ENCODE measurements at regions not wholly inside any gene's neighbourhood (a gene's known extent, or its start where the extent isn't known, plus 50 kb on each side); places are given as distances from the start of the nearest gene placed in this dataset.

DNA sequence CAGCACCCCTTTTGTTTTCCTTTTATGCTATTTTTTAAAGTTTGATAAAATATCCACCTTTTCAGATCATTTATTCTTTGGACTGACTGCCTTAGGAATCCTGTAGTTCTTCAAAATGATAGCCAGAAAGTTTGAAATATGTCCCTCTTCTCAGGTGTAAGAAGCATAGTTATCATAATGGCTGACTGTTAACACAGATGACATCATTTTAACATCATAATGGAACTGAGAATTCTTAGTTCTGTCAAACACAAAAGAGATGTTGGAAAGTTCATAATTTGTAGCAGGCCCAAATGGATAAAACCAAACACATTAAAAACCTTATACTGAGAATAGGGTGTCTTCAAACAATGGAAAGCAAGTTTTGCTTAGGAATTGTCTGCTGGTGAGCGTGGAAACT, 1254.4 kb downstream of the ADGRL3 start:
- no peaks in the 10 kb centered on the region for H3K27me3 ChIP-seq (replicated peaks in 1 of 7)
- H3K4me1 ChIP-seq, result no peaks in the 10 kb centered on the region
- 67 to 97% (median 77%) methylated on average over 1 of the region's 1 CpG for WGBS, 5 donors
- TF ChIP-seq POLR2AphosphoS5 (IDR thresholded peaks at IDR 0.05) (no peak), POLR2A (IDR thresholded peaks at IDR 0.05) (no peak)
- TF ChIP-seq, protein P1, sequence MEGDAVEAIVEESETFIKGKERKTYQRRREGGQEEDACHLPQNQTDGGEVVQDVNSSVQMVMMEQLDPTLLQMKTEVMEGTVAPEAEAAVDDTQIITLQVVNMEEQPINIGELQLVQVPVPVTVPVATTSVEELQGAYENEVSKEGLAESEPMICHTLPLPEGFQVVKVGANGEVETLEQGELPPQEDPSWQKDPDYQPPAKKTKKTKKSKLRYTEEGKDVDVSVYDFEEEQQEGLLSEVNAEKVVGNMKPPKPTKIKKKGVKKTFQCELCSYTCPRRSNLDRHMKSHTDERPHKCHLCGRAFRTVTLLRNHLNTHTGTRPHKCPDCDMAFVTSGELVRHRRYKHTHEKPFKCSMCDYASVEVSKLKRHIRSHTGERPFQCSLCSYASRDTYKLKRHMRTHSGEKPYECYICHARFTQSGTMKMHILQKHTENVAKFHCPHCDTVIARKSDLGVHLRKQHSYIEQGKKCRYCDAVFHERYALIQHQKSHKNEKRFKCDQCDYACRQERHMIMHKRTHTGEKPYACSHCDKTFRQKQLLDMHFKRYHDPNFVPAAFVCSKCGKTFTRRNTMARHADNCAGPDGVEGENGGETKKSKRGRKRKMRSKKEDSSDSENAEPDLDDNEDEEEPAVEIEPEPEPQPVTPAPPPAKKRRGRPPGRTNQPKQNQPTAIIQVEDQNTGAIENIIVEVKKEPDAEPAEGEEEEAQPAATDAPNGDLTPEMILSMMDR (IDR thresholded peaks at IDR 0.05 in 8 of 11, conservative IDR thresholded peaks at IDR 0.05 in 3 of 11), result no peak
- no peaks in the 10 kb centered on the region for H3K36me3 ChIP-seq
- no peak overlapping the region for H3K27ac ChIP-seq
- no peak for DNase-seq
- intact Hi-C loops (cut with DNase I; ENCODE audit: low total_unique reads), result no loop called here
- H3K9me3 ChIP-seq, result peaks cover 0 to 5% (median 0%) of the 10 kb centered on the region in 8 donors
- H3K4me3 ChIP-seq, result no peak overlapping the region

GRCh38 chr4:62450740-62451139, 1250.6 kb downstream of the ADGRL3 start:
- Histone ChIP-seq H3K27me3 (replicated peaks in 1 of 7) (no peaks in the 10 kb centered on the region), H3K36me3 (no peaks in the 10 kb centered on the region), H3K27ac (no peak overlapping the region), H3K9me3 (peaks cover 0 to 23% (median 12%) of the 10 kb centered on the region in 8 donors), H3K4me3 (no peak overlapping the region), H3K4me1 (no peaks in the 10 kb centered on the region)
- no peak for TF ChIP-seq POLR2AphosphoS5 (IDR thresholded peaks at IDR 0.05)
- no peak for TF ChIP-seq POLR2A (IDR thresholded peaks at IDR 0.05)
- TF ChIP-seq, protein P1 (IDR thresholded peaks at IDR 0.05 in 8 of 11, conservative IDR thresholded peaks at IDR 0.05 in 3 of 11), result no peak
- intact Hi-C loops (cut with DNase I; ENCODE audit: low total_unique reads), result no loop called here
- DNase-seq, result no peak

GRCh38 chr4:62449538-62449937, 1249.4 kb downstream of the ADGRL3 start:
- intact Hi-C loops (cut with DNase I; ENCODE audit: low total_unique reads), result no loop called here
- 52 to 72% (median 53%) methylated on average over 2 of the region's 2 CpGs for WGBS, 5 donors
- TF ChIP-seq, protein P1 (IDR thresholded peaks at IDR 0.05 in 8 of 11, conservative IDR thresholded peaks at IDR 0.05 in 3 of 11), result no peak

DNA sequence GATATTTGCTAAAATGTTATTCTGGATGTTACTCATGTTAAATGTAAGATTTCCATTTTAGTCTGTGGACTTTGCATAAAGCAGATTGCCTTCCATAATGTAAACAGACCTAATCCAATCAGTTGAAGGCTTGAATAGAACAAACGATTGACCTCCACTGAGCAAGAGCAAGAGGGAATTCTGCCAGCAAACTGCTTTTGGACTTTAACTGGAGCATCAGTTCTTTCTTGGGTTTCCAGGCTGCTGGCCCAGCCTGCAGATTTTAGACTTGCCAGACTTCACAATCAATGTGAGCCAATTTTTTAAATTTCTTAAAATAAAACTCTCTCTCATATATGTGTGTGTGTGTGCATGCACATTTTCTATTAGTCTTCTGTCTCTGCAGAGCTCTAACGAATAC, 1248.8 kb downstream of the ADGRL3 start:
- Histone ChIP-seq H3K27me3 (replicated peaks in 1 of 7) (no peaks in the 10 kb centered on the region), H3K4me3 (no peak overlapping the region), H3K27ac (no peak overlapping the region), H3K9me3 (peaks cover 0 to 27% (median 15%) of the 10 kb centered on the region in 8 donors), H3K4me1 (no peaks in the 10 kb centered on the region), H3K36me3 (no peaks in the 10 kb centered on the region)
- DNase-seq, result no peak
- intact Hi-C loops (cut with DNase I; ENCODE audit: low total_unique reads), result no loop called here
- 53 to 81% (median 62%) methylated on average over 2 of the region's 2 CpGs for WGBS, 5 donors
- no peak for TF ChIP-seq POLR2A (IDR thresholded peaks at IDR 0.05)
- TF ChIP-seq, protein P1 (IDR thresholded peaks at IDR 0.05 in 8 of 11, conservative IDR thresholded peaks at IDR 0.05 in 3 of 11), result no peak

More at GRCh38 chr4:62449538-62449937, 1249.4 kb downstream of the ADGRL3 start:
- Histone ChIP-seq H3K9me3 (peaks cover 0 to 27% (median 14%) of the 10 kb centered on the region in 8 donors), H3K4me3 (no peak overlapping the region), H3K36me3 (no peaks in the 10 kb centered on the region), H3K27me3 (replicated peaks in 1 of 7) (no peaks in the 10 kb centered on the region), H3K27ac (no peak overlapping the region), H3K4me1 (no peaks in the 10 kb centered on the region)
- DNase-seq, result no peak
